PC-9 (cell line): ENCODE measurements at regions not wholly inside any gene's neighbourhood (a gene's known extent, or its start where the extent isn't known, plus 50 kb on each side); places are given as distances from the start of the nearest gene placed in this dataset.

ENCODE experiments used
- CTCF ChIP-seq: fragments of 200-600 bp; sonication (generic); conservative IDR thresholded peaks from 2 replicates; pipeline ENCODE4 v1.6.1; 2017; ENCODE audit warnings: mixed run types, antibody characterized with exemption, mild to moderate bottlenecking, moderate library complexity
- EZH2 ChIP-seq: fragments of 200-600 bp; sonication (generic); IDR thresholded peaks from 2 replicates; pipeline ENCODE4 v1.8.0; 2017; ENCODE audit warnings: antibody characterized with exemption, low read depth

GRCh38 chr13:56909896-56910600, 230.7 kb upstream of the PRR20A start:
- TF ChIP-seq CTCF = no peak
- TF ChIP-seq EZH2 = no peak
